HG02970 (cell line): ENCODE measurements at regions not wholly inside any gene's neighbourhood (a gene's known extent, or its start where the extent isn't known, plus 50 kb on each side); places are given as distances from the start of the nearest gene placed in this dataset.

ENCODE experiments used
- ATAC-seq: cut with Tn5 transposase; IDR thresholded peaks from one replicate; pipeline ENCODE4 v1.9.1; 2021; ENCODE audit warnings: mild to moderate bottlenecking, moderate library complexity, moderate number of reproducible peaks; ENCODE audit not compliant: unreplicated experiment, low FRiP score

GRCh38 chr5:109917154-109917546 lies 227.4 kb downstream of the MAN2A1 start:
- ATAC-seq, result no peak

GRCh38 chr5:109917966-109918365 lies 228.2 kb downstream of the MAN2A1 start:
- no peak for ATAC-seq

GRCh38 chr5:109920736-109921135 lies 231.0 kb downstream of the MAN2A1 start:
- no peak for ATAC-seq

GRCh38 chr5:109921735-109922380 lies 232.1 kb downstream of the MAN2A1 start:
- no peak for ATAC-seq

- ATAC-seq, result no peak
Measured at GRCh38 chr5:109922381-109922995, 232.8 kb downstream of the MAN2A1 start.

- ATAC-seq, result no peak
Measured at GRCh38 chr5:109923205-109923604, 233.5 kb downstream of the MAN2A1 start.

GRCh38 chr5:109924237-109925107 lies 234.7 kb downstream of the MAN2A1 start:
- no peak for ATAC-seq

- no peak for ATAC-seq
Measured at GRCh38 chr5:109927639-109928038, 237.9 kb downstream of the MAN2A1 start.

GRCh38 chr5:109928046-109928445 lies 238.3 kb downstream of the MAN2A1 start:
- ATAC-seq, result no peak

- no peak for ATAC-seq
Measured at GRCh38 chr5:109928811-109929210, 239.1 kb downstream of the MAN2A1 start.

- ATAC-seq, result no peak
Measured at GRCh38 chr5:109929376-109929775, 239.6 kb downstream of the MAN2A1 start.

- no peak for ATAC-seq
Measured at GRCh38 chr5:109929911-109930310, 240.2 kb downstream of the MAN2A1 start.

- ATAC-seq, result no peak
Measured at GRCh38 chr5:109931049-109931780, 241.5 kb downstream of the MAN2A1 start.

- no peak for ATAC-seq
Measured at GRCh38 chr5:109935833-109936490, 246.2 kb downstream of the MAN2A1 start.

GRCh38 chr5:109936996-109937395 lies 247.3 kb downstream of the MAN2A1 start:
- peak; percentile 60 for ATAC-seq

- no peak for ATAC-seq
Measured at GRCh38 chr5:109937951-109938350, 248.2 kb downstream of the MAN2A1 start.

- ATAC-seq, result no peak
Measured at GRCh38 chr5:109938453-109938852, 248.7 kb downstream of the MAN2A1 start.

GRCh38 chr5:109939116-109939682 lies 249.5 kb downstream of the MAN2A1 start:
- no peak for ATAC-seq

- no peak for ATAC-seq
Measured at GRCh38 chr5:109942646-109943045, 252.9 kb downstream of the MAN2A1 start.

GRCh38 chr5:109943701-109944235 lies 254.0 kb downstream of the MAN2A1 start:
- ATAC-seq, result no peak
